HG03378 (cell line): ENCODE measurements at regions not wholly inside any gene's neighbourhood (a gene's known extent, or its start where the extent isn't known, plus 50 kb on each side); places are given as distances from the start of the nearest gene placed in this dataset.

Experiments
- ATAC-seq: cut with Tn5 transposase; IDR thresholded peaks from one replicate; pipeline ENCODE4 v1.9.1; 2021; ENCODE audit warnings: mild to moderate bottlenecking, moderate library complexity; ENCODE audit not compliant: unreplicated experiment

DNA sequence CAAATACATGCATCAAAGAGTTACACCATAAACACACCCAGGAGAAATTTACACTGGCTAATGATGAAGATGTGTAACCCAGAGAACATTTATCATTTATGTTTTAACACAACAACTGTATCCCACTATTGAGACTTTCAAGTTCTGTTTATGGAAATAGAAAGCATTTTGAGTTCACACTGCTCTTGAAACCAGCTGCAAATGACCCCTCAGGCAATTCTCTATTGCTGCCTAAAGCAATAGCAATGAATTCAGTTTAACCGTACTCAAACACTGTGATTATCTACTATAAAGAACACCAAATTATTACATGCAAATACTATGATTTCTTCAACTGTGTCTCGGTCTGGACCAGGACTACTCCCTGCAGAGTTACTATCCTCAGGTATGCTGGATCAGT is 452.7 kb upstream of the NRXN1 start:
- no peak for ATAC-seq

DNA sequence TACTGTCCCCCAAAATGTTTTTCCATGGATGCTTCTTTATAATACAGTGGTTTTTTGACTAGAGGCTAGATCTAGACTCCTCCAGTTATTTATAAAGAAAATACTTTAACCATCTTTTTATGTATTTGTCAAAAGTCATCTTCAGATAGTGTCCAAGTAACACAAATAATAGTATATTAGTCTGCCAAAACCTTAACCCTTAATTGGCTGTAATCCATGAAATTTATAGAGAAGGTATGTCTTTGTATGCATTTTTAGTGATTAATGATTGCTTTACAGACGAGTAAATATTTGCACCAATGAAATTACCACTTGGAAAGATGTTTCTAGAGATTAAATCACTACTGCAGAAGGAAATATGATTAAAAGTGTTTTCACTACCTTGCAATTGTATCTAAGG is 451.8 kb upstream of the NRXN1 start:
- no peak for ATAC-seq

DNA sequence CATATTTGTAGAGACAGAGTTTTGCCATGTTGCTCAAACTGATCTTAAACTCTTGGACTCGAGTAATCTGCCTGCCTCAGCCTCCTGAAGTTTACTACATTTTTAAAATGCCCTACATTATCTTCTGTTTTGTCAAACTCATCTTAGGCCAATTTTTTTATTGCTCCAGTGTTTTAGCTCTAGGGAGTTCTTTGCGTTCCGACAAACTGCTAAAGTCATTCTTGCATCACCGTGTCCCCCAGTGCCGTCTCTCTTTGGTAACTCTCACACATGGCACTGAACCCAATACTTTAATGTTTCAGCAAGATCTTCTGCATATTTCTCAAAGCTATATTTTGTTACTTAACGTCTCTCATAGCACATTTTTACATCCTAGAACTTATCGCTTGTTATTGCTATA is 440.9 kb upstream of the NRXN1 start:
- ATAC-seq, result no peak

DNA sequence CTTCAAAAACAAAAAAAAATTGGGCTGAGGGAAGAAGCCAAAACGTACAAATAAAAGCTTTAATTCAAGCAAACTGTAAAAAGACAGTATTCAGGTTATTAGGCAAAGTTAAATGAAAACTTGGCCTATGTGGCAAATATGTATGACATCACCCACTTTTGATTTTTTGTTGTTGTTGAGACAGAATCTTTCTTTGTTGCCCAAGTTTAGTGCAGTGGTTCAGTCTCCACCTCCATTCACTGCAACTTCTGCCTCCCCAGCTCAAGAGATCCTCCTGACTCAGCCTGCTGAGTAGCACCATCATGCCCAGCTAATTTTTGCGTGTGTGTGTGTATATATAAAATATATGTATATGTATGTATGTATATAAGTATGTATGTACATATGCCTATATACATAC is 440.4 kb upstream of the NRXN1 start:
- ATAC-seq, result no peak

DNA sequence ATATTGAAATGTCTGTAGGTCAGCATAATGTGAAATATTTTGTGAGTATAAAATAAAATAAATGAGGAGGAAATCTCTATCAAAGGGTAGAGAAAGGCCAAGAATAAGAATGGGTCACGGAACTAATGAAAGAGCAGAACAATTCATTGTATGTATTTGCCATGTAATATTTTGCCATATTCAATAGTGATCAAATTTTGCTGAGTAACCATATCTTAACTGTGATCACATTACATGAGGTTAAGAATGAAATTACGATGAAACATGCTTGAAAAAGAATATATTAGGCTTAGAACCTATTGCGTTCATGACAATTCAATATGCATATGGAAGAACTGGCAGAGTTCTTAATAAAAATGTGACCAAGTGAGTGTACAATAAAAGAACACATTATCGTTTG is 437.2 kb upstream of the NRXN1 start:
- no peak for ATAC-seq

DNA sequence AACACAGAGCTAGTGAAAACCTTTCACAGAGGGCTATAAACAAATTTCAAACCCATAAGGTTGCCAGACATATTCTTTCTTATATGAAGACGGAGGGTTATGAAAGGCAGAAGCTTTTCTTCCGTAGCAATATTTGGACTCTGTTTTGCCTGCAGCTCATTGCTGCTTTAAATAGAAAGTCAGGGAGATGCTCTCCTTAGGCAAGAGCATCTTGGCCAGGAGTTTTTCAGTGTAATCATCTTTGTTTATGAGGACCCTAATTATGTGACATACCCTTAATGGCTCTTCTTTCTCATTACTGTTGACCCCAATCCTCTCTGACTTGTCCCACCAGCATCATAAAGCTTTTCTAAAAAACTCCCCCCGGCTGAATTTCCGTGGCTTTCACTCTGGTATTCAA is 433.4 kb upstream of the NRXN1 start:
- no peak for ATAC-seq

DNA sequence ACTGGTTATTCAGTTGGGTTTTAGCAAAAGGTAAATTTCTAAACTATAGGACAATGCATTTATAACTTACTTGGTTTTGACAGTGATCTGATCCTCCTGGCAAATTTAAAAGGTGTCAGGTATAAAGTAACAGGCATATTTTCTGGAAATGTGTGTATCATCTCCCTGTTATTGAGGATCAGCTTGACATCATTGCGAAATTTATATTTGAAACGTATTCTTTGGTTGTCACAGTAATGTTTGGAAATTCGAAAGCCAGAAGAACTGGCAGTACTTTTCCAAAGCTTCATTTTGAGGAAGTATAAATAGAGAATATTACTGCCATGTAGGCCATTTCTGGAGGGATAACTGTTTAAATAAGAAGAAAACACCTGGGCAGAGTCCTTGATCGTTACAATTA is 422.2 kb upstream of the NRXN1 start:
- ATAC-seq, result no peak

DNA sequence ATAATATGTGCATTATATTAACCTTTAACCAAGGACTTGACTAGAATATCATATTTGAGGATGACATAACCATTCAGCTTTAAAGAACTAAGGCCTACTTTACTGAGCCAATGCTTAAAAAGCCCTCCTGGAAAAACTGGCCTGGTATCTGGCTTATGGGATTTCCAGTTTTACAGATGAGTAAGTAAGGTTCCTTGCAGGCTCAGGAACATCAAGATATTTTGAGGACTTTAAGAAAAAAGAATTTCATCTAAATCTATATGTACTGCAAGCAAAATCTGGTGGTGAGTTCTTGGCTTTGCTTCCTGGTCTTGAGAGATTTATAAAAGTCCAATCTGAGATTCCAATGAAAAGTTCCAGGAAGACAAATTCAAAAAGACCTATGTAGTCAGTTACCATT is 417.0 kb upstream of the NRXN1 start:
- ATAC-seq, result no peak

DNA sequence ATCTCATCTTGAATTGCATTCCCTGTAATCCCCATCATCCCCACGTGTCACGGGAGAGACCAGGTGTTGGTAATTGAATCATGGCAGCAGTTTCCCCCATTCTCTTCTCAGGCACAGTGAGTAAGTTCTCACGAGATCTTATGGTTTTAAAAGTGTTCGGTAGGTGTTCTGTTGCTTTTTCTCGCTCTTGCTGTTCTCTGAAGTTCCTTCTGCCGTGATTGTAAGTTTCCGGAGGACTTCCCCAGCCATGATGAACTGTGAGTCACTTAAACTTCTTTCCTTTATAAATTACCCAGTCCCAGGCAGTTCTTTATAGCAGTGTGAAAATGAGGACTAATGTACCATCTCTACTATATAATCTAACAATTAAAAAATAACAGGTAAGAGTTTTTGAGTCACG is 409.9 kb upstream of the NRXN1 start:
- no peak for ATAC-seq

DNA sequence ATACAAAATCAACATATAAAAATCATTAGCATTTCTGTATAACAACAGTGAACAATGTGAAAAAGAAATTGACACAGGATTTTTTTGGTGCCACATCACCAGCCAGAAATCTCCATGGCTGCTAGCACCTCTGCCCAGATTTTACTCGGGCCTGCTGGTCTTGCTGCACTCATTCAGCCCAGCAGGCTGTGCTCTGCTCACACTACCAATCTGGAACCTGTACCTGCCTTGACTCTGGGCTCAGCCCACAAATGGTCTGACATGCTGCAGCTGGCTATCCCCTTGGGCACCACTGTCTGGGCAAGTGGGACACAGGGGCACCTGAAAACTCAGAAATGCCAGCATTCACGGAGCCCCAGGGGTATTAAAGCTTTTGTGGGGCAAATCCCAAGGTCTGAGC is 392.5 kb upstream of the NRXN1 start:
- ATAC-seq, result no peak

DNA sequence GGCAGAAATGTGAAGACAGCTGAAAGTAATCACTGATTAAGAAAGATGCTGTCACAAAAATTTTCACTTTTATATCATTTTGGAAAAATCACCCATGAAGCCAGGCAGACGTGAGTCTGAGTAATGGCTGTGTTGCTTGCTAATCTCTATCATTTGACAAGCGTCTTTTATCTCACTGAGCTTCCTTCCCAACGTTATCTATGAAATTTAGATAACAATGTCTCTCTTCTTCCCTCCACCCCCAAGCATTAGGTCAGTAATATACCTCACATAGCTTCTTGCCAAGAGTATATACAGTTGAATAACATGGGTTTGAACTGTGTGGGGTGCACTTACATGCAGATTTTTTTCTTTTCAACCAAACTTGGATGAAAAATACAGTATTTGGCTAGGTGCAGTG is 388.6 kb upstream of the NRXN1 start:
- ATAC-seq, result no peak

DNA sequence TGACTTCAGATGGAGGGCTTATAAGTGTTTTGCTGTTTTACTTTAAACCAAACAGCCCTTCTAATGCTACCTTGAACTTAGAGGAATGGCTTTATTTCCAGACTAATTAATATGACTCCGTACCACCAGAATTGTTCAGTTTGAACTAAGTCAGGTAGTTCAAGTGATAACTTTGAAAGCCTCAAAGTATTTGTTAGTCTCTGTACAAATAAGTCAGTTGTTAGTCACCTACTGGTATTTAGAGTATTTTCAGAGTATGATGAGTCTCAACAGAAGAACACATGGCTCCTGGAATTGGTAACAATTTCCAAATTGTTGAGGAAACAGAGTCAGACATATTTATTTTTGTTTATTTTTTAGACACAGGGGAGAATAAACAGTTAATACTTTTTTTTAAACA is 381.8 kb upstream of the NRXN1 start:
- no peak for ATAC-seq

DNA sequence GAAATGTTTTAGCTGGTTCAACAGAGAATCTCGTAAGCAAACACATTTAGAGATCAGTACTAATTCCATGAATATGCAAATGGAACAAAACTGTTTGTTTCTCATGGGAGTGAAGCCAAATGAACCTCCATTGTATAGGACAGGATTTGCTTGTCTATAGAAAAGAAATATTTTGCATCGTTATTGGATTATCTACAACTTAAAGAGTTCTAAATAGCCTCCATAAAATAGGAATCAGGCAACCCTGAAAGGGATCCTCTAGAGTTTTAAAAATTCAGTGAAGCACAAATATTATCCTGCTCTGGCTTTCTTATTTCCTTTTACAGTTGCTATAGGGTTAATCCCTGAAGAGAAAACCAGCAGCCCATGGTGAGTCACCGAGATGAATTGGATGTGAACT is 378.4 kb upstream of the NRXN1 start:
- ATAC-seq, result no peak

DNA sequence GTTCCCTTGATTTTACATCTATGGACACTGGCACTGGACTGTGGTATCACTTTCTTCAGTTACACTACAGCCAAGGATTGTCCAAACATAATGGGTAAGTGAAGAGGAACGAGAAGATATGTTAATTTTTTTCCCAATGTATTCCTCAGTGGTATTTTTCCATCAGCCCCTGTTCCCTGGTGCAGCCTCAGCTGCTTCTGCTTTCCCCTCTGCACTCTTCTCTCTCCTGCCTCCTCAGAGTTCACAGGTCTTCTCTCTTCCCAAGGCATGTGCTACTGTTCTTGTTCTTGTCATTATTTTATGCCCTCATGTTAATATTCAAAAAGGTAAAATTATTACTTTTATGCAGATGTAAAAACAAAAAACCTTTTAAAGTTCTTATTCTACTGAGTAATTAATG is 378.0 kb upstream of the NRXN1 start:
- ATAC-seq, result no peak

DNA sequence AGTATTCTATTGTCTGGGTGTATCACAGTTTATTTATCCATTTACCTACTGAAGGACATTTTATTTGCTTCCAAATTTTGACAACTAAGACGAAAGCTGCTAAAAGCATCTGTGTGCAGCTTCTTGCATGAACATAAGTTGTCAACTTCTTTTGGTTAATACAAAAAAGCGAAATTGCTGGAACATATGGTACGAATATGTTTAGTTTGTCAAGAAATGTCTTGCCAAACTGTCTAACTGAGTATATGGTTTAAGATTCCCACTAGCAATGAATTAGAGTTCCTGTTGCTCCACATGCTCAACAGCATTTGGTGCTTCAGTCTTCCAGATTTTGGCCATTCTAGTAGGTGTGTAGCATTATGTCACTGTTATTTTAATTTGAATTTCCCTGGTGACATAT is 372.3 kb upstream of the NRXN1 start:
- no peak for ATAC-seq

DNA sequence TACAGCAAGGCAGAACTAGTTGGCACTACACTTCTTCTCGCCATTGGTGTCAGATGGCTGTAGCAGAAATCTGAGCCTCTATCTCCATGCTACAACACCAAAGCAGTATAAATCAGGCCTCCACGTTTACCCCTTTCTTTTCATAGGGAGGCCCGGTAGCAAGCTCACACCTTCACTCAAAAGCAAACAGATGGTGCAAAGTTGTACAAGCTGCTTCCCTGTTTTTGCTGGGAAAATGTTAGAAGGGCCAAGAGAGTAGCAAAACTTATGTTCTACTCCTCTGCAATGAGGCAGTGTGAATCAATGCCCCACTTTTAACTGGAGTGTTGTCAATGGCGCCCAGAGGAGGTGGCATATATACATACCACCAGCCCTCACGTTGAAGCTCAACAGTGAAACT is 369.6 kb upstream of the NRXN1 start:
- ATAC-seq, result no peak

DNA sequence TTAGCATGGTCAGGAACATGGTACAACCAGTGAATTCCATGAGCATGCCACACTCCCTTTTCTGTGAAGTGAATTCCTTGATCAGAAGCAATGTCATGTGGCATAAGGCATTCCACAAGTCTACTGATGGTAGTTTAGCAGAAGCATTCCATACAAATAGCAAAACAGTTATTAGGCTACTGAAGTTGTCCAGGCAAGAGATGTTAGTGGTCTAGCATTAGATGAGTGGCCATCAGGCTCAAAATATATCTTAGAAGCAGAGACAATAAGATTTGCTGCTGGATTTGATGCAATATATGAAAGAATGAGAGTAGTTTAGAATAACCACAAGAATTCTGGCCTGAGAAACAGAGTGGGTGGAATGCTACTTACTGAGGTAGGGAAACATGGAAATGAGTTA is 355.3 kb upstream of the NRXN1 start:
- ATAC-seq, result no peak

DNA sequence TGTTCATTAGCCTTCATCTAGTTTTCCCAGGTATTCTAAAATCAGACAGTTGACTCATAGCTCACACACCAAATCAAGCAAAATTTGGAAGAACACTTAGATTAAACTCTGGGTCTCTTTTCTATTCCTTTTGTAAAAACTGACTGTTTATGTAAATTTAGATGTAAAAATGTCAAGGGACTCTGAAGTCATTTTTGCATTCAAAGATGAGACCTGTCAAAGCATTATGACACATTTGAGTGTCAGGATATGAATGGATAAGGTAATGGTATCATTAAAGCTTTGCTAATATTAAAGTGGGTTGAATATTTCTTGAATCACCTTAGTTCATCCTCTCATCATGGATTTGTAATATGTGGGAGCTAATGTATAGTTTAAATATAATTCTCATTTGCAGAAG is 348.1 kb upstream of the NRXN1 start:
- ATAC-seq, result no peak

DNA sequence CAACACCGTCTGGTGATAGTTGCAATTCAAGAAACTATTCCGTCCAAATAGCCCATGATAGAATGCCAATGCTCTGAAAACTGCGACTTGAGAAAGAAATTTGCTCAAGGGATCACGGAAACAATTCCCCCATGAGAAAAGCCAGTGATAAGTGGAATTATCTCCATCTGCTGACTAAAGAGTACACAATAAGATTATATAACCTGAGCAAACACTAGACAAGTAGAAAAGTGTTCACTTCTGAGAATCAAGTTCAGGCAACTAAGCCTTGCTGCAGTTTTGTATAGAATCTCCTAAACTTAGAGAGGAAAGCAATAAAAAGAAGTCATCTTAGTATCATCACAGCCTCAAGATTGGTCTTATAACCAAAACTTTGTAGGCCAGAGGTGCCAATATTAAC is 336.3 kb upstream of the NRXN1 start:
- ATAC-seq, result no peak

DNA sequence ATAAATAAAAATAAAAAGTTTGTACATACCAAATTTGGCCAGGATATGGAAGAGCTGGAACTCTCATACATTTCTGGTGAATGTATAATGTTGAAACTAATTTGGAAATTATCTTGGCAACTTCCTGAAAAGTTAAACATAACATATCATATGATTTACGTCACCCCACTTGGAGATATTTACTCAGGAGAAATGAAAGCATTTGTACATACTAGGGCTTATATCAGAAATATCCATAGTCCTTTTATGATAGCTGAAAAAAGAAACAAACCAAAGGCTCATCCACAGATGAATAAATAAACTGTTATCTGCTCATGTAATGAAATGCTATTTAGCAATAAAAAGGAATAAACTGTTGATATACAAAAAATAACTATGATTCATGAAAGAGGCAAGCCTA is 318.2 kb upstream of the NRXN1 start:
- no peak for ATAC-seq

DNA sequence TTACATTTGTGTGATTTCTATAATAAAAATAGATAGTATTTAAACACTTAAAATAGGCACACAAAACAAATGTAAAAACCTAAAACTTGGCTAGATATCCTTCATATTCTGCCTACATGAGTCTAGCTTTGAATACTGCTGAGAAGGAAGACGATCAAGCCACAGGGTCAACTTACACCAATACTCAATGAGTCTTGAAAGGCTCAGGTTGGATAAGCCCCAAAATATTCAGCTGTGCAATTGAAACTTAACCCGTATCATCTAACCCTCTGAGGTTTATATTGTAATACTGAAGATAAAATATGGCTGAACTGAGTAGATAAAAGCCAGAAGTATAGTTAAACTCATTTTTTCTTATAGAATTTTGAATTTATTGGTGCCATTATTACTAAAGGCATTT is 313.0 kb upstream of the NRXN1 start:
- no peak for ATAC-seq

DNA sequence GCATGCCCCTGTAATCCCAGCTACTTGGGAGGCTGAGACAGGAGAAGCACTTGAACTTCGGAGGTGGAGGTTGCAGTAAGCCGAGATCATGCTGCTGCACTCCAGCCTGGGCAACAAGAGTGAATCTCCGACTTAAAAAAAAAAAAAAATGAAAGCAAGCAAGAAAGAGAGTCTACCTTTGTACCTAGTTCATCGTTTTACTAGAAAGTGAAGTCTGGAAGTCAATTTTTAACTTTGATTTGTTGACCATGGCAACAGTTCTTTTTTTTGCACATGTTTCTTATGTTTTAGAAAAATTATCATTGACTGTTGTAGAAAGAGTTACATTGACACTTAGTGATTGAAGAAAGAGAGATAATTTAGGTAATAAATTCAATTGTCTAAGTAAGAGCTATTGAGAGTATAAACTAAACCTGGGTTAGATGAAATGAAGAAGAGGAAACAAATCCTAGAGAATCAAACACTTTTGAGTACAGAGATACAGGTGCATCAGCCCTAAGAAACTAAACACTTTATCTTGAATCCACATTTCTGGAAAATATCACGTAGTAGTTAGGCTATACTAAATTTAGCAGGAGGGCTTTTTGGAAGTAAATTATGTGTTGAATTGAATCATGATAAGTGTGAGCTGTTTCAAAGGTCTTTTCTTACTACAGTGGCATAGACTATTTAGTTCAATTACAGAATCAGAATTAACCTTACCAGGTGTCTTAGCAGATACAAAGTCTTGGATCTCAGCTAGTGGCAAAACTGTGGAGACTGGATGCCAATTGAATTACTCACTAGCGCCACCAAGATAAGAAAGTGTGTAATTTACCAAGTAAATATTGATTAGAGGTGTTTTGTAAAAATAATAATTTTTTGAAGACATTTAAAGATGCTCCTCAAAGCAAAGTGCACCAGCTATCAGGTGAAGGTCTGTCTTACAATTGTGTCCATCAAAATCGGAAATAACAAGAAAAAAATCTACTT is 303.4 kb upstream of the NRXN1 start:
- no peak for ATAC-seq

DNA sequence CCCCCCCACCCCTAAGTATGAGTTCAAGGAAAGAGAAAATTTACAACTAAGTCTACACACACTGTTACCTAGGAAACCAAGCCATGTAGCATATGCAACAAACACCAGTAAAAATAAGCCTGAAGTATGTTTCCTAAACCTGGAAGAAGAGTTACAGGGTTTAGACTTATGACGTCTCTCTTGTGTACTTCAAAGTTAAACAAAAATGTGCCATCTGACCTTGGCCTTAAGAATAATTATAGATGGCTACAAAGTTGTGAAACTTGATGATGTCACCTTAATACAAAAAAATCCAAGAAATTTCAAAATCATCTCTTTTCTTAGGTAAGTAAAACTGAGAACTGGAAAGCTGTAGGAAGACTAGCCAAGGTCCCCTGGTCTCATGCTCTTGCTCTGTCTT is 297.6 kb upstream of the NRXN1 start:
- no peak for ATAC-seq
